ENCODE measurements at regions not wholly inside any gene's neighbourhood (a gene's known extent, or its start where the extent isn't known, plus 50 kb on each side); places are given as distances from the start of the nearest gene placed in this dataset.

DNA sequence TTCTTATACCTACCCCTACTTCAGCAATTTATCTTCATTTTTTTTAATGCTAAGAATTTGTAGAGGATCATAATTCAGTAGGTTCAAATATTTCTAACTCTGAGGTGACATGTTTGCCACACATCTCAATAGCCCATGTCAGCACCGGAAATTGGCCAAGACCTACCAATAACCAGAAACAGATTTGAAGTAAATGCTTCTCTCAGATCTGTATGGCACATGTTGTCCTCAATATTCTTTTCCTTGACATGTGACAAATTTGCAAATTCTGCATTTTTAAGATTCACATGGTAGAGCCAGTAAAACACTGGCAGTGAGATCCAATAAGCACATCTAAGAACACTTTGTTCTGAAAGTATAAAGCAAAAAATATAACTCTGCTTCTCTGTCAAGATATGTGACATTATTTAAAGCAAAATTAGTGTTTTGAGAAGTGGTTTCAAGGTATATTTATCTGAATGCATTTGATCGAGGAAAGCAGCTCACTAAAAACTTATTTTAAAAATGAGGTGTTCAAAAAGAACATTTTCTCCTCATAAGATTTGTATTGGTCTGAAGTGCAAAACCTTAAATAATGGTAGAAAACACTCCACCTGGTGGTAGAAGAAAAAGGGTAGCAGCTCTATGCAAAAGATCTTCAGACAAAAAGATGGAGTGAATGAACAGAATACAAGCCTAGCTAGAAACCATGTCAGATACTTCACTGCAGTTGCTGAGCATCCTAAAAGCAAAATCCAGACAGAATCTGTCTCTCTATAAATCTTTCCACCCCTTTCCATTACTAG, 513.8 kb upstream of the FAM241A start:
- DNase-seq = no peak

- DNase-seq = no peak
These were observed 512.6 kb upstream of the FAM241A start for GRCh38 chr4:111632641-111633151.

GRCh38 chr4:111633663-111634266, 511.5 kb upstream of the FAM241A start:
- DNase-seq = no peak

DNA sequence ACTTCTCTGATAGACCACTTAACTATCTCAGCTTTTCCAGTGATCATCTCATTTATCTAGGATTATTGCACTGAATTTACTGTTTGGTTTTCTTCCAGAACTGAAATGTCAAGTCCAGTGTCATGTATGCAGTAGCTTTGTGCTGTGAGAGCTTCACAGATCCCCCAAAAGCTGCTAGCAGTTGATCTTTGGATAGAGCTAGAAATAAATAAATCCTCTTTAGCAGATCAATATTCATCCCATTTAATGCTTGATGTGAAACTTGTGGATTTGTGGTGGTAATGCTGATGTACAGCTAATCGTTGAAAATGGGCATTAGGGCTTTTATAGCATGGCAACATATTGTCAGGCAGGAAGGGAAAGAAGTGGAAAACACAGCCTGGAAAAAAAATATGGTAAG, 509.6 kb upstream of the FAM241A start:
- no peak for DNase-seq

GRCh38 chr4:111636961-111637585, 508.2 kb upstream of the FAM241A start:
- no peak for DNase-seq

- no peak for DNase-seq
These were observed 506.0 kb upstream of the FAM241A start for GRCh38 chr4:111639120-111639690.

- no peak for DNase-seq
These were observed 505.4 kb upstream of the FAM241A start for GRCh38 chr4:111639876-111640275.

- DNase-seq = peak; percentile 19
These were observed 503.3 kb upstream of the FAM241A start for GRCh38 chr4:111641813-111642579.

DNA sequence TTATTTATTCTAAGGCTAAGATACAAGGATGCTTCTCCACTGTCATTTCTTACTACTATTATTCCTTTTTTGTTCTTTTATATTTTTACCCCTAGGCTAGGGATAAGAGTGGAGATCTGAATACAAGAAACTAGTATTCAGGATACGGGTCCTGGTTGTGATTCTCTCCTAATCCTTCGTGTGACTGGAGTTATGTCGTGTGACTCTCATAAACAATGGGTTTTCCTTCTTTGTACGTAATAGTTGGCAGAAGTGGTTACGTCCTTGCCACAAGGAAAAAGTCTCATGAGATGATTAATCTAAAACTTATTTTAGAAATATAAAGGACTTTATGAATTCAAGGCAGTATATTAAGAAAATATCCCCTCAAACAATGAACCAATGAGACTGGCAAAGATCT, 497.2 kb upstream of the FAM241A start:
- DNase-seq = no peak

DNA sequence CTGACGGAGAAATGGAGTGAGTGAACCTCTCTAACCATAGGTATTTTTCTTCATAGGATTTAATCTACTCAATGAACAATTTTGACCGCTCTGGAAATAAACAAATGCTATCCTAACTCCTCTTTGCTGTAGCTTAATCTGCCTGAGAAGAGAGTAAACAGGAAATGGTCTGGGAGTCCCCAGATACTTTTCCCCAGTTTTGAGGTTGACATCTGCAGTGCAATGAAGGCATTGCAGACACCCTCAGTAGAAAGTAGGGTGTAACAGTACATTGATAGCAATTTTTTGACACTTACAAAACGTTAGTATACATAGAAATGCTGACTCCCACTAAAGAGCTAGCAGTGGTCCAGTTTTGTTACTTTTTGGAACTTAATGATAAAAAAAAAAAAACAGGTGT, 495.9 kb upstream of the FAM241A start:
- DNase-seq = no peak

DNA sequence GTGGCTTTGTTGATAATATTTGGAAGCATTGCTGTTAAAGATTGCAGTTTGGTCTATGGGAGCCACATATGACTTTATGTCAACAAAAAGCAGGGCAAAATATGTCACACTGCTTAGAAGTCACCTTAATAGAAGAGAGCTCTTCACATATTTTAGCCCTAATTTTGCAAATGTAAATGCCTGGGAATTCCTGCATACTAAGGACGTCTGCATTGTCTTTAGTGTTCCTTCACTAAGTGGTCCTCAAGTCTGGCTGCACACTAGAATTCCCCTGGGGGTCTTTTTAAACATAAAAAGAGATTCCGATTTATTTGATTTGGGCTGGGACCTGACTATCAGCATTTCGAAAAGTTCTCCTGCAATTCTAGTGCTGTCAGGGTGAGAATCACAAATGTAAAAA, 495.1 kb upstream of the FAM241A start:
- DNase-seq = no peak

GRCh38 chr4:111650674-111651086, 494.6 kb upstream of the FAM241A start:
- no peak for DNase-seq

- DNase-seq = no peak
These were observed 493.0 kb upstream of the FAM241A start for GRCh38 chr4:111652236-111652635.

DNA sequence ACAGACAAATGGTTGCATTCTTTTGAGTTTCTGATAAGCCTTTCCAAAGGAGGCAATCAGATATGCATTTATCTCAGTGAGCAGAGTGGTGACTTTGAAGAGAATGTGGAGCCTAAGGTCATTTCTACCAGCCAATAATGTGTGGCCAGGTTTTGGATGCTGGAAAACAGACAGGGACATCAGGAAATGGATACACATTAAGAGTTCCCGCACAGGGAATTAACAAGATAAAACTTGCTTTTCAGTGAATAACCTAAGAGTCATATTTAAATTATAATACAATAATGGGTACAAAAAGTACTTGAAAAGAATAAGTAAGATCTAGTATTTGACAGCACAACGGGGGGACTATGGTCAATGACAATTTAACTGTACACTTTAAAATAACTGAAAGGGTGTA, 492.3 kb upstream of the FAM241A start:
- no peak for DNase-seq

DNA sequence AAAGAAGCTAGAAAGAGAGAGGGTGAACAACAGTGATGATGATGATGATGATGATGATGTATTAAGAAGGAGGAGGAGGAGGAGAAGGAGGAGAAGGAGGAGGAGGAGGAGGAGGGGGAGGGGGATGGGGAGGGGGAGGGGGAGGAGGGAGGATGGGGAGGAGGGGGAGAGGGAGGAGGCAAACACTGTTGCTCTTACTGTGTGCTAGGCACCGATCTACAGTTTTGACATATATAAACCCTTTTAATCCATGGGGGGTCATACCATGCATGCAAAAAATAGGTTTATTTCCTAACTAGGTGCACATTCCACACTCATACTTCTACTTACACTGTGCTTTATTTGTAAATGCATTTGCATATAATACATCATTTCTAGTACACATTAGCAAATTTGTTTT, 482.8 kb upstream of the FAM241A start:
- DNase-seq = no peak

DNA sequence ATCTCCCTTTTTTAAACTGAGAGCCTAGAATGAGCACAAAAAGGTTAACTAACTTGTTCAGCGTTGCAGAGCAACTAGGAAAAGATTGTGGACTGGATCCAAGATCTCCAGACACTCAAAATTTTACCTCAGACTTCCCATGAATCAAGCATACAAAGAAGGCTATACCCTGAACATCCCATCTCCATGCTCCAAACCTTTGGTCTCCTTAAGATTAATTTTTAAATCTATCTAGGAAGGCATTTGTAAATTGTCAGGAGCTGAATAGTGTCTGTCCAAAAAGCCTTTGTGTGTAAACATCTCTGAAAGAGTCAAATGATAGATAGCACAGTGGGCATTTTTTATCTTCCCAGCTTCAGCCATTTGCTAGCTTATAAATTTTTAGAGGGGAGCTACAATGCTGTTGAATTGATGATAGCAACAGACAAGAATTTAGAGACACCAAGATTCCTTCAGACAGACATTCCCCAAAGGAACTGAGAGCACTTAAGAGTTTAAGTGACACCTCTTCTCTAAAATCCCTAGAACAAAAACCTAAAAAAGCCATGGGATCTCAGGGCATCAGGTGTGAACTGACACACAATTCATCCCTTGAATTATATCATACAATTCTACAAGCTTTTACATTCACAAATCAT, 480.8 kb upstream of the FAM241A start:
- DNase-seq = no peak

DNA sequence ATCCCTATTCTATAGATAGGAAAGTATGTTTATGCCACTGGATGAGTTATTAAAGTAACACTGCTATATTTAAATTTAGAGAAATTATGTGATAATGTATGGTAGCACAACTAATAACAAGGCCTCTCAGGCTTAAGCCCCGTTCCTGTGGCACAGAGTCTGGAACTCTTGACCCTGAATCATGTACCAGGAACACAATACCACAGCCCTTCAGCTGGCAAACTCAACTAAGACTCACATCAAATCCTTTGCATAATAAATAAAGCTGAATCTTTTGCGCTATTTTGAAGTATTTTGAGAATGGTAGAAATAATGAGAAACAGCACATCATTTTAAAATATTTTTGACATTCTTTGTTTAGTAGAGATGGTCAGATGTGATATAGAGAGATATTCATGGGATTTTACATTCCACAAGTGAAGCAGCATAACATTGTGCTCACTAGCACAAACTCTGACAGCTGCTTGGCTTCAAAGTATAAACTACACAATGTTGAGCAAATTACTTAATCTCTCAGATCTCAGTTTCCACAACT, 478.4 kb upstream of the FAM241A start:
- no peak for DNase-seq

GRCh38 chr4:111671756-111672155, 473.5 kb upstream of the FAM241A start:
- DNase-seq = no peak

- DNase-seq = no peak
These were observed 469.5 kb upstream of the FAM241A start for GRCh38 chr4:111675746-111676145.

- no peak for DNase-seq
These were observed 468.7 kb upstream of the FAM241A start for GRCh38 chr4:111676533-111676932.

- DNase-seq = no peak
These were observed 466.8 kb upstream of the FAM241A start for GRCh38 chr4:111678479-111678878.

DNA sequence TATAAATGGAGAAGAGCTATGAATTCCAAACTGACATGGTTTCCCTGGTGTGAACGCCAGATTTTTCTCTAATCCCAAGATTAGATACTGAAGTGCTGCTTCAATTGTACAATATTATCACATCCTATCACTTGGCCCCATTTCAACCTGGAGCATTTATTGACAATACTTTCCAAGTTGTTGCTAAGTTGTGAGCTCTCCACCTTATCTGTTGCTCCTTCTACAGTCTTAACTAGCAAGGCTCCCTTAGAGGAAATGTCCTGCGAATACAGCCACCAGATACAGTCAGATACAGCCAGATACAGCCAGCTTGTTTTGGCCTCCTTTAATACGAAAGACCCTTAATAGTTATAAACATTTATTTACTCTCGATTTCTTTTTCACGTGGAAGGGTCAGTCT, 466.3 kb upstream of the FAM241A start:
- DNase-seq = no peak
